ENCODE measurements at regions not wholly inside any gene's neighbourhood (a gene's known extent, or its start where the extent isn't known, plus 50 kb on each side); places are given as distances from the start of the nearest gene placed in this dataset.
"Not testable (repeated sequence)": the region's sequence is repeated elsewhere in the genome, so short reads cannot be mapped to it uniquely, and the experiment has no call there.

- no peak for TF ChIP-seq CTCF (IDR thresholded peaks at IDR 0.05; ENCODE audit: unreplicated experiment)
- Mint-ChIP-seq H3K27ac (no peak overlapping the region), H3K4me3 (ENCODE audit: low read depth) (no peak overlapping the region), H3K36me3 (ENCODE audit: insufficient read depth) (no peaks in the 10 kb centered on the region), H3K9me3 (ENCODE audit: low read depth) (no peaks in the 10 kb centered on the region), H3K27me3 (no peaks in the 10 kb centered on the region), H3K4me1 (ENCODE audit: low read depth) (no peaks in the 10 kb centered on the region)
- no peak for DNase-seq (ENCODE audit: low spot score, unreplicated experiment)
Observed at GRCh38 chr2:184053326-184053725, 545.0 kb upstream of the ZNF804A start.

- H3K27ac Mint-ChIP-seq; H3K4me1 Mint-ChIP-seq (ENCODE audit: low read depth); H3K36me3 Mint-ChIP-seq (ENCODE audit: insufficient read depth); DNase-seq (ENCODE audit: low spot score, unreplicated experiment); H3K9me3 Mint-ChIP-seq (ENCODE audit: low read depth); H3K4me3 Mint-ChIP-seq (ENCODE audit: low read depth); H3K27me3 Mint-ChIP-seq: not testable (repeated sequence)
Observed at GRCh38 chr2:184054419-184054818, 543.9 kb upstream of the ZNF804A start.

GRCh38 chr2:184057910-184058309 is 540.4 kb upstream of the ZNF804A start:
- Mint-ChIP-seq H3K4me1 (ENCODE audit: low read depth) (no peaks in the 10 kb centered on the region), H3K36me3 (ENCODE audit: insufficient read depth) (no peaks in the 10 kb centered on the region), H3K9me3 (ENCODE audit: low read depth) (no peaks in the 10 kb centered on the region), H3K27me3 (no peaks in the 10 kb centered on the region), H3K4me3 (ENCODE audit: low read depth) (no peak overlapping the region), H3K27ac (no peak overlapping the region)
- no peak for DNase-seq (ENCODE audit: low spot score, unreplicated experiment)
- TF ChIP-seq CTCF (IDR thresholded peaks at IDR 0.05; ENCODE audit: unreplicated experiment) = no peak

- not testable (repeated sequence) for H3K27ac Mint-ChIP-seq; H3K4me1 Mint-ChIP-seq (ENCODE audit: low read depth); H3K4me3 Mint-ChIP-seq (ENCODE audit: low read depth); H3K36me3 Mint-ChIP-seq (ENCODE audit: insufficient read depth); DNase-seq (ENCODE audit: low spot score, unreplicated experiment); H3K27me3 Mint-ChIP-seq; H3K9me3 Mint-ChIP-seq (ENCODE audit: low read depth)
Observed at GRCh38 chr2:184060268-184060667, 538.1 kb upstream of the ZNF804A start.

GRCh38 chr2:184067502-184067901 is 530.8 kb upstream of the ZNF804A start:
- peak; percentile 28 for TF ChIP-seq CTCF (IDR thresholded peaks at IDR 0.05; ENCODE audit: unreplicated experiment)
- Mint-ChIP-seq H3K4me3 (ENCODE audit: low read depth) (no peak overlapping the region), H3K27ac (no peak overlapping the region), H3K27me3 (no peaks in the 10 kb centered on the region), H3K36me3 (ENCODE audit: insufficient read depth) (no peaks in the 10 kb centered on the region), H3K4me1 (ENCODE audit: low read depth) (peaks cover 6% of the 10 kb centered on the region), H3K9me3 (ENCODE audit: low read depth) (peaks cover 5% of the 10 kb centered on the region)
- no peak for DNase-seq (ENCODE audit: low spot score, unreplicated experiment)

- H3K36me3 Mint-ChIP-seq (ENCODE audit: insufficient read depth) = no peaks in the 10 kb centered on the region
- H3K27ac Mint-ChIP-seq = no peak overlapping the region
- H3K27me3 Mint-ChIP-seq = no peaks in the 10 kb centered on the region
- H3K9me3 Mint-ChIP-seq (ENCODE audit: low read depth) = no peaks in the 10 kb centered on the region
- no peak for TF ChIP-seq CTCF (IDR thresholded peaks at IDR 0.05; ENCODE audit: unreplicated experiment)
- no peak for DNase-seq (ENCODE audit: low spot score, unreplicated experiment)
- no peak overlapping the region for H3K4me3 Mint-ChIP-seq (ENCODE audit: low read depth)
- peaks cover 3% of the 10 kb centered on the region for H3K4me1 Mint-ChIP-seq (ENCODE audit: low read depth)
Observed at GRCh38 chr2:184072470-184072869, 525.9 kb upstream of the ZNF804A start.

Data from progenitor cell of endocrine pancreas (in vitro differentiated cells).